ENCODE measurements at regions not wholly inside any gene's neighbourhood (a gene's known extent, or its start where the extent isn't known, plus 50 kb on each side); places are given as distances from the start of the nearest gene placed in this dataset.

DNA sequence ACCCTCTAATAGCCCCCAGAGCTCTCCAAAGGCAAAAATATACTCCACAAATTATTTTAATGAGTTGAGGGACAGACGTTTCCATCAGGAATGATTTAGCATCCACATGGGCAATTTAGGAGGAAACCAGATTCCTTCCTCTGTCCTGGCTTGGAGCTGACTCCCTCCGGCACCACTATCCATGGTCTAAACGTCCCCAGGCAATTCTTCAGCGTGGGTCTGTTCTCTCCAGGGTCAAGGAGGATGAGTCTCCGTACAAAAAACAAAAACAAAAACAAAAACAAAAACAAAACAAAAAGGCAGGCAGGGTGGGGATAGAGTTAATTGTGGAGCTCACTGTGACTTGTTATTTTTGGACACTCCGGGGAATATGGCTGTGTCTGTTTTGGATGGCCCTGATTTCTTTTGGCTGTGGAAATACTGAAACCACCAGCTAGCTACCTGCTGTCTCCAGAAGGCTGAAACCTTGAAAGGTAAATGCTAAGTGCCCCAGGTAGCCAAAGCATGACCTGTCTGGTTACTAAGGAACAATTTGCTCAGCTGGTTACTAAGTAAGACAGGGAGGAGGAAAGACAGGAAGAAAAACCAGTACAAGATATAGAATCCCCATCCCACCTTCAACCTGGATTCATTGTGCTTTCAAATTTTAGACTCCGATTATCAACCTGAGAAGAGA lies 419.1 kb upstream of the LCORL start:
- TF ChIP-seq, protein P1, sequence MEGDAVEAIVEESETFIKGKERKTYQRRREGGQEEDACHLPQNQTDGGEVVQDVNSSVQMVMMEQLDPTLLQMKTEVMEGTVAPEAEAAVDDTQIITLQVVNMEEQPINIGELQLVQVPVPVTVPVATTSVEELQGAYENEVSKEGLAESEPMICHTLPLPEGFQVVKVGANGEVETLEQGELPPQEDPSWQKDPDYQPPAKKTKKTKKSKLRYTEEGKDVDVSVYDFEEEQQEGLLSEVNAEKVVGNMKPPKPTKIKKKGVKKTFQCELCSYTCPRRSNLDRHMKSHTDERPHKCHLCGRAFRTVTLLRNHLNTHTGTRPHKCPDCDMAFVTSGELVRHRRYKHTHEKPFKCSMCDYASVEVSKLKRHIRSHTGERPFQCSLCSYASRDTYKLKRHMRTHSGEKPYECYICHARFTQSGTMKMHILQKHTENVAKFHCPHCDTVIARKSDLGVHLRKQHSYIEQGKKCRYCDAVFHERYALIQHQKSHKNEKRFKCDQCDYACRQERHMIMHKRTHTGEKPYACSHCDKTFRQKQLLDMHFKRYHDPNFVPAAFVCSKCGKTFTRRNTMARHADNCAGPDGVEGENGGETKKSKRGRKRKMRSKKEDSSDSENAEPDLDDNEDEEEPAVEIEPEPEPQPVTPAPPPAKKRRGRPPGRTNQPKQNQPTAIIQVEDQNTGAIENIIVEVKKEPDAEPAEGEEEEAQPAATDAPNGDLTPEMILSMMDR (conservative IDR thresholded peaks at IDR 0.05; ENCODE audit: low read depth, low read length): no peak
- no peak for TF ChIP-seq EZH2 (IDR thresholded peaks at IDR 0.05; ENCODE audit: borderline replicate concordance, low read depth, low read length, poor library complexity, severe bottlenecking)
